WTC11 (cell line): ENCODE measurements at regions not wholly inside any gene's neighbourhood (a gene's known extent, or its start where the extent isn't known, plus 50 kb on each side); places are given as distances from the start of the nearest gene placed in this dataset.

Experiments
- ATAC-seq: fragments of 200-7000 bp; cut with Tn5 transposase; 2 replicates; pipeline ENCODE4 v1.10.0; 2021; ENCODE audit warnings: mild to moderate bottlenecking, moderate library complexity
- CTCF ChIA-PET: fragments of 300-600 bp; sonication (Branson Sonifier 250); formaldehyde crosslinking; loops from one replicate; lab custom pipeline; 2021; ENCODE audit warnings: antibody characterized with exemption; lab: Charles Lee
- POLR2A ChIA-PET: fragments of 350-600 bp; sonication (Branson Sonifier 250); formaldehyde crosslinking; loops from one replicate; lab custom pipeline; 2021; ENCODE audit warnings: antibody characterized with exemption; lab: Charles Lee
- DNase-seq: peaks from one replicate; pipeline ENCODE4 v3.0.0; 2021; ENCODE audit warnings: low spot score
- H3K27ac Mint-ChIP-seq: 2 replicates; pipeline ENCODE4 v1.8.0; 2021; ENCODE audit warnings: mixed read lengths
- H3K27me3 Mint-ChIP-seq: 2 replicates; pipeline ENCODE4 v1.8.0; 2021; ENCODE audit warnings: low read depth, mild to moderate bottlenecking, moderate library complexity, mixed read lengths
- H3K36me3 Mint-ChIP-seq: 2 replicates; pipeline ENCODE4 v1.8.0; 2021; ENCODE audit warnings: mixed read lengths
- H3K4me1 Mint-ChIP-seq: 2 replicates; pipeline ENCODE4 v1.8.0; 2022; ENCODE audit warnings: mixed read lengths
- H3K4me3 Mint-ChIP-seq: 2 replicates; pipeline ENCODE4 v1.8.0; 2021; ENCODE audit warnings: mild to moderate bottlenecking, moderate library complexity, mixed read lengths
- H3K9me3 Mint-ChIP-seq: 2 replicates; pipeline ENCODE4 v1.8.0; 2021; ENCODE audit warnings: mixed read lengths
- ARID4B ChIP-seq: sonication (generic); formaldehyde crosslinking; IDR thresholded peaks from 2 replicates; pipeline ENCODE4 v1.8.0; 2023; ENCODE audit warnings: missing genetic modification reagents, mild to moderate bottlenecking, borderline replicate concordance
- ATF1 ChIP-seq: sonication (generic); formaldehyde crosslinking; IDR thresholded peaks from 2 replicates; pipeline ENCODE4 v1.8.1; 2023; ENCODE audit warnings: mild to moderate bottlenecking, moderate library complexity, missing genetic modification reagents
- ELF4 ChIP-seq: sonication (generic); formaldehyde crosslinking; IDR thresholded peaks from 2 replicates; pipeline ENCODE4 v1.8.1; 2022; ENCODE audit warnings: low read depth, mild to moderate bottlenecking, moderate library complexity, missing genetic modification reagents
- ESRRA ChIP-seq: sonication (generic); formaldehyde crosslinking; IDR thresholded peaks from 2 replicates; pipeline ENCODE4 v1.8.1; 2022; ENCODE audit warnings: mild to moderate bottlenecking, missing genetic modification reagents, borderline replicate concordance
- GABPB1 ChIP-seq: sonication (generic); formaldehyde crosslinking; IDR thresholded peaks from 2 replicates; pipeline ENCODE4 v1.8.1; 2023; ENCODE audit warnings: mild to moderate bottlenecking, missing genetic modification reagents
- IRF2 ChIP-seq: sonication (generic); formaldehyde crosslinking; IDR thresholded peaks from 2 replicates; pipeline ENCODE4 v1.8.0; 2022; ENCODE audit warnings: low read depth, missing genetic modification reagents, borderline replicate concordance
- KAT7 ChIP-seq: sonication (generic); formaldehyde crosslinking; IDR thresholded peaks from 2 replicates; pipeline ENCODE4 v1.8.1; 2023; ENCODE audit warnings: missing genetic modification reagents, mild to moderate bottlenecking, borderline replicate concordance
- MLX ChIP-seq: sonication (generic); formaldehyde crosslinking; IDR thresholded peaks from 2 replicates; pipeline ENCODE4 v1.8.1; 2023; ENCODE audit warnings: mild to moderate bottlenecking, missing genetic modification reagents, moderate library complexity
- NFATC4 ChIP-seq: fragments of 250-450 bp; sonication (Bioruptor Pico); IDR thresholded peaks from 2 replicates; pipeline ENCODE4 v1.9.0; 2021; ENCODE audit warnings: mild to moderate bottlenecking
- NR3C1 ChIP-seq: sonication (generic); formaldehyde crosslinking; conservative IDR thresholded peaks from 2 replicates; pipeline ENCODE4 v1.8.1; 2023; ENCODE audit warnings: low read depth, mild to moderate bottlenecking, missing genetic modification reagents
- PRRX2 ChIP-seq: fragments of 250-450 bp; sonication (Bioruptor Pico); IDR thresholded peaks from 2 replicates; pipeline ENCODE4 v1.8.0; 2021; ENCODE audit warnings: mild to moderate bottlenecking
- RELA ChIP-seq: sonication (generic); formaldehyde crosslinking; IDR thresholded peaks from 2 replicates; pipeline ENCODE4 v1.8.1; 2022; ENCODE audit warnings: missing genetic modification reagents, mild to moderate bottlenecking, borderline replicate concordance
- RORB ChIP-seq: fragments of 250-450 bp; sonication (Bioruptor Pico); IDR thresholded peaks from 2 replicates; pipeline ENCODE4 v1.9.0; 2021; ENCODE audit warnings: mild to moderate bottlenecking
- TEAD1 ChIP-seq: sonication (generic); formaldehyde crosslinking; IDR thresholded peaks from 2 replicates; pipeline ENCODE4 v1.8.0; 2022; ENCODE audit warnings: mild to moderate bottlenecking, missing genetic modification reagents
- ZBTB21 ChIP-seq: sonication (generic); formaldehyde crosslinking; IDR thresholded peaks from 2 replicates; pipeline ENCODE4 v1.8.1; 2023; ENCODE audit warnings: mild to moderate bottlenecking, missing genetic modification reagents, borderline replicate concordance
- ZNF219 ChIP-seq: sonication (generic); formaldehyde crosslinking; IDR thresholded peaks from 2 replicates; pipeline ENCODE4 v1.8.0; 2023; ENCODE audit warnings: missing genetic modification reagents, mild to moderate bottlenecking, borderline replicate concordance
- ZNF263 ChIP-seq: sonication (generic); formaldehyde crosslinking; IDR thresholded peaks from 2 replicates; pipeline ENCODE4 v1.8.1; 2022; ENCODE audit warnings: low read depth, mild to moderate bottlenecking, moderate library complexity, missing genetic modification reagents
- ZNF425 ChIP-seq: fragments of 250-450 bp; sonication (Bioruptor Pico); conservative IDR thresholded peaks from 2 replicates; pipeline ENCODE4 v1.9.0; 2021; ENCODE audit warnings: mild to moderate bottlenecking
- ZNF671 ChIP-seq: fragments of 250-450 bp; sonication (Bioruptor Pico); IDR thresholded peaks from 2 replicates; pipeline ENCODE4 v1.8.0; 2021; ENCODE audit warnings: mild to moderate bottlenecking
- TF ChIP-seq, protein P1 (sequence below): sonication (generic); formaldehyde crosslinking; IDR thresholded peaks from 2 replicates; pipeline ENCODE4 v1.8.1; 2022; ENCODE audit warnings: mild to moderate bottlenecking, missing genetic modification reagents, moderate library complexity, borderline replicate concordance

GRCh38 chr4:19375136-19375804 is 876.4 kb upstream of the SLIT2 start:
- ChIA-PET POLR2A (no interaction called here), CTCF (no interaction called here)
- Mint-ChIP-seq H3K4me1 (no peaks in the 10 kb centered on the region), H3K4me3 (no peak overlapping the region), H3K27ac (no peak overlapping the region), H3K36me3 (no peaks in the 10 kb centered on the region), H3K9me3 (no peaks in the 10 kb centered on the region), H3K27me3 (no peaks in the 10 kb centered on the region)
- TF ChIP-seq ZNF425 (CRISPR knock-in tag) (no peak), ZNF219 (CRISPR knock-in tag) (no peak), ARID4B (CRISPR knock-in tag) (no peak), TEAD1 (CRISPR knock-in tag) (no peak), MLX (CRISPR knock-in tag) (no peak), ATF1 (no peak), ELF4 (CRISPR knock-in tag) (no peak)
- TF ChIP-seq, protein P1, sequence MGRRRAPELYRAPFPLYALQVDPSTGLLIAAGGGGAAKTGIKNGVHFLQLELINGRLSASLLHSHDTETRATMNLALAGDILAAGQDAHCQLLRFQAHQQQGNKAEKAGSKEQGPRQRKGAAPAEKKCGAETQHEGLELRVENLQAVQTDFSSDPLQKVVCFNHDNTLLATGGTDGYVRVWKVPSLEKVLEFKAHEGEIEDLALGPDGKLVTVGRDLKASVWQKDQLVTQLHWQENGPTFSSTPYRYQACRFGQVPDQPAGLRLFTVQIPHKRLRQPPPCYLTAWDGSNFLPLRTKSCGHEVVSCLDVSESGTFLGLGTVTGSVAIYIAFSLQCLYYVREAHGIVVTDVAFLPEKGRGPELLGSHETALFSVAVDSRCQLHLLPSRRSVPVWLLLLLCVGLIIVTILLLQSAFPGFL = no peak
- DNase-seq (no peak), ATAC-seq (no peak)

- no peaks in the 10 kb centered on the region; the same call in 1 of the 2 replicates for H3K27me3 Mint-ChIP-seq
- POLR2A ChIA-PET = no interaction called here
- CTCF ChIA-PET = no interaction called here
Measured at GRCh38 chr4:19372390-19372789, 879.3 kb upstream of the SLIT2 start.

More at GRCh38 chr4:19372390-19372789, 879.3 kb upstream of the SLIT2 start:
- H3K4me1 Mint-ChIP-seq = no peaks in the 10 kb centered on the region
- H3K4me3 Mint-ChIP-seq = no peak overlapping the region
- H3K36me3 Mint-ChIP-seq = no peaks in the 10 kb centered on the region
- ATAC-seq (peak; percentile 68), DNase-seq (no peak)
- no peak overlapping the region for H3K27ac Mint-ChIP-seq
- TF ChIP-seq KAT7 (no peak), ZBTB21 (CRISPR knock-in tag) (no peak), RELA (CRISPR knock-in tag) (no peak), NFATC4 (CRISPR knock-in tag) (no peak), ZNF425 (CRISPR knock-in tag) (no peak), ZNF671 (CRISPR knock-in tag) (no peak), RORB (CRISPR knock-in tag) (no peak), IRF2 (CRISPR knock-in tag) (no peak), GABPB1 (CRISPR knock-in tag) (no peak), NR3C1 (CRISPR knock-in tag) (no peak), PRRX2 (no peak), ZNF263 (CRISPR knock-in tag) (no peak), ESRRA (CRISPR knock-in tag) (no peak)
- no peaks in the 10 kb centered on the region for H3K9me3 Mint-ChIP-seq
